A204.1 (cell line): ENCODE measurements at regions not wholly inside any gene's neighbourhood (a gene's known extent, or its start where the extent isn't known, plus 50 kb on each side); places are given as distances from the start of the nearest gene placed in this dataset.
A peak's percentile ranks its signal among the peaks of the same experiment; 100 is the strongest.

Experiments
- FAIRE-seq: peaks from 2 replicates; lab custom pipeline; 2012; peaks lifted over from hg19 to GRCh38; lab: Jason Lieb, UNC

DNA sequence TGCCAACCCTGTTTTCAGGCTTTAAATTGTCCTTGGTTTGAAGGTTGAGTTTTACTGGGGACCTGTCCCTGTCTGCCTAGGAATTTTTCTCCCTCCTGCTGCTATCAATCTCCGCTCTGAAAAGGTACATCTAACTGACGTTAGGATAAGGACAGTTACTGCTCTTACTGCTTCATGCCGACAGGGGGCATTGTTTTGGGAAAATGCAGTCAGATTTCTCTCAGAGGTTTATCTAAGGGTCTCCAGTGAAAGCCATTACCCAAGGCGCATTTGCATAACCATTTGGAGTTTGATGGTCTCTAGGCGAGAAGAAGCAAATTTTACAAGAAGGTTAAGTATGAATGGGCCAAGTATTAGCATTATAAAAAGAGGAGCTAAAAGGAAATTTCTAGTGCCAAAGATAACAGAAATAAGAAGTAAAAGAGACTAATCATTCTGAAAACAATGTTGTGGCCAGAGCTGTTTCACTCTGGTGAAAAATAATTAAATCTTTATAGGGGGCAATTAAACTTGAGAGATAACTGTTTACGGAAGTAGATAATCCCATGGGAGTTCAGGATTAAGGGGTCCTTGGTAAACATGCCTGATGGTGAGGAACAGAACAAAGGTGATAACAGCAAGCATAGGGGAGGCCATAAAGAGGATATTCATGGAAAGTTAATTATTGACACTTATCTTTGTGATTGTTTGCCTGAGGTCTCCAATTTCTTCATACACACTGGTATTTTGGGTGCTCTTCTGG is 605.0 kb downstream of the MTRR start:
- FAIRE-seq = no peak

GRCh38 chr5:8474569-8474930 is 605.6 kb downstream of the MTRR start:
- no peak for FAIRE-seq

DNA sequence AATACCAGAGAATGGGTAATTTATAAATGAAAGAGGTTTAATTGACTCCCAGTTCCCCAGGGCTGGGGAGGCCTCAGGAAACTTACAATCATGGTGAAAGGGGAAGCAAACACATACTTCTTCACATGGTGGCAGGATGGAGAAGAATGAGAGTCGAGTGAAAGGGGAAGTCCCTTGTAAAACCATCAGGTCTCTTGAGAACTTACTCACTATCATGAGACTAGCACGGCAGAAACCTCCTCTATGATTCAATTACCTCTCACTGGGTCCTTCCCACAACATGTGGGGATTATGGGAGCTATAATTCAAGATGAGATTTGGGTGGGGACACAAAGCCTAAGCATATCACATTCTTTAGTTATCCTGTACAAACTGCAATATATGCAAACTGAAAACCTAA is 609.4 kb downstream of the MTRR start:
- FAIRE-seq = no peak

GRCh38 chr5:8481007-8481406 is 612.1 kb downstream of the MTRR start:
- no peak for FAIRE-seq

GRCh38 chr5:8491254-8491653 is 622.3 kb downstream of the MTRR start:
- no peak for FAIRE-seq

- no peak for FAIRE-seq
These were observed 624.2 kb downstream of the MTRR start for GRCh38 chr5:8493176-8493575.

DNA sequence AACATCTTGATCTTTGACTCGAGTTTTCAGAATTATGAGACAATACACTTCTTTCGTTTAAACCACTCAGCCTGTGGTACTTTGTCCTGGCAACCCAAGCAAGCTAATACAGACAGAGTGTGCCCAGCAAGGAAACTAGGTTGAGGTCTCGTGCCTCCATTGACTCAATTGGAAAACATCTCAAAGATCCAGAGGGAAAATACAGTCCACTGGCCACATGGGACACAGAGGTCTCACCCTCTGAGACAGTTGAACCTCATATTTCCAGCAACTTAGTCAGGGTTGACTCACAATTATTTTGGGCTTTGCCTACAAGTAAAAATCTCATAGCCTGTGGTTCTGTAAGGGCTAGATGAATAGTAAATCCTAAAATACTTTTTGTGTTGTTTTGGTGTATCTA is 631.5 kb downstream of the MTRR start:
- no peak for FAIRE-seq

DNA sequence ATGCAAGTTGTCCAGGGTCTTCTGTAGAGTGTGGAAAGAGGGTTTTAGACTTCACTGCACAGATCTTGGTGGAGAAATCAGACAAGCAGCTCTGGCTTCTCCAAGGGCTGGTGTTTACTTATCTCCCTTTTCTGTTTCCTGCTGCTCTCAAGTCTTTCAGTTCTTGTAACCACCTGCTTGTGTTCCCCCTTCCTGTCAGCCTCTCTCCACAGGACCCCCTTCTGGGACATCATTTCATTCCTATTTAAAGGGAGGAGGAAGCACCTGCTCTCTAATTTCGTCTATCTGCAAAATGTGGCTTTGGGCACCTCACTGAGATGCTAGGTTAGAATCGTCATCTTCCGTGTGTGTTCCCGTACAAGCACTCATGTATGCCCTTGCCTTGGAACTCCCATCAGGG is 636.2 kb downstream of the MTRR start:
- no peak for FAIRE-seq

GRCh38 chr5:8508231-8508630 is 639.3 kb downstream of the MTRR start:
- no peak for FAIRE-seq

DNA sequence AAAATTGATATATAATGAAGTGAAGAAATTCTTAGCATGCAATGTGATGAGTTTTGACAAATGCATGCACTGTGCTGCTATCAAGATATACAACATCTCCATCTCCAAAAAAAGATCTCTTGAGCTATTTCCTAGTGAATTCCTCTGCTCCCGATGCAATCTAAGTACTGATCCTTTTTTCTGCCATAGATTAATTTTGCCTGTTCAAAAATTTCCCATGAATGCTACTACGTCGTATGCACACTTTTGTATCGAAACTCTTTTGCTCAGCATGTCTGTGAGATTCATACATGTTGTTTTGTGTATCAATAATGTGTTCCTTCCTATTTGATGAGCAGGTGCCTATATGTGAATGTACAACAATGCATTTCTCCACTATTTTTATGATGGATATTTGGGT is 647.4 kb downstream of the MTRR start:
- no peak for FAIRE-seq

GRCh38 chr5:8517456-8517855 is 648.5 kb downstream of the MTRR start:
- no peak for FAIRE-seq

DNA sequence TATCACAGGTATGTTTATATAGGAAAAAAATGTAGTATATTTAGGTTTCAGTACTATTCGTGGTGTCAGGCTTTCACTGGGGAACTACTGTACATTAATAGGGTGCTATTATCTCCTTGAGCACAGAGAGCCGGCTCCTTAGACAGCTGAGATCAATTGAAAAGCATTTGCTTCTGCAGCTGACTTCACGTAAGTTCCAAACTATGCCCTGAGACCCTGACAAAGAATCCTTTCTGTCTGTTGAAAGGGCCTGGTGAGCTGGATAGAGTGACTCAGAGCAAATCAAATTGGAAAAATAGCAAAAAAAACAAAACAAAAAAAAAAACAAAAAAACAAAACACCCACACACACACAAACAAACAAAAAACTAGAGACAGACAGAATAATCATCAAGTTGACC is 652.0 kb downstream of the MTRR start:
- no peak for FAIRE-seq

- FAIRE-seq = no peak
These were observed 653.0 kb downstream of the MTRR start for GRCh38 chr5:8521991-8522390.

GRCh38 chr5:8522646-8523045 is 653.7 kb downstream of the MTRR start:
- no peak for FAIRE-seq

DNA sequence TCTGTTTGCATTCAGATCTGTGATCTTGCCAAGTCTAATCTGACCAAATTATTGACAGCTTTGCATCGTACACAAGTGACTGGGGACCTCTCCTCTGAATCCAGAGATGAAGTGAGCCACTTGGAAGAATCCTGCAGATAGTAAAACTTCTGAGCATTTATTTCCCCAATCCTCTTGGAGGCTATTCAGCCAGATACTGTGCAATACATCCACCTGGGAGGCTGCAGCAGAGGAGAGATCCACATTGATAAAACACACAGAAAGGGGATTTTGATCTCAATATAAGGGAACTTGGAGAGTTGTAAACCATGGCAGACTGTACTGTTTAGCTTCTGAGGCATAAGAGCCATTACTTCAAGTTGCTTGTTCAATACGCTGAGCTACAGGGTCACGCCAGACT is 654.6 kb downstream of the MTRR start:
- no peak for FAIRE-seq

GRCh38 chr5:8525819-8526218 is 656.9 kb downstream of the MTRR start:
- FAIRE-seq = no peak

GRCh38 chr5:8528106-8528505 is 659.2 kb downstream of the MTRR start:
- FAIRE-seq = no peak

GRCh38 chr5:8538821-8539220 is 669.9 kb downstream of the MTRR start:
- no peak for FAIRE-seq

- FAIRE-seq = no peak
These were observed 671.4 kb downstream of the MTRR start for GRCh38 chr5:8540317-8540716.

GRCh38 chr5:8550921-8551320 is 682.0 kb downstream of the MTRR start:
- FAIRE-seq = no peak

- peak; percentile 9 for FAIRE-seq
These were observed 684.4 kb downstream of the MTRR start for GRCh38 chr5:8553364-8553763.

DNA sequence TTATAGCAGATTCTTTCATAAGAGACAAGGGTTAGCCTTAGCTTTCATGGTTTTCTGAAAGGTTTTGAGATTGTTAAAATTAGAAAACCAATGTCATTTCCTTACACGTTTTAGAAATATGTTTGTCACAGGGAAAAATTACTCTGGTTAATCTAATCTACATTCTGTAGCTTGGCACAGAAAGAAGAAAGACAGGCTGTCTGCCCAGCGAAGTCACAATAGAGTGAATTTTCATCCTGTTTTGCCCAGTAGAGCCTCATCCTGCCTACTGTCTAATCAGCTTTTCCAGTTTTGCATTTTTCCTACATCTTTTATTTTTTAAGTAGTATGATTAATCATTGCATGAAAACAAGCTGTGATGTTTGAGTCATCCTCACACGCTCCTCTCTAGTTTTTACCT is 688.8 kb downstream of the MTRR start:
- FAIRE-seq = no peak

DNA sequence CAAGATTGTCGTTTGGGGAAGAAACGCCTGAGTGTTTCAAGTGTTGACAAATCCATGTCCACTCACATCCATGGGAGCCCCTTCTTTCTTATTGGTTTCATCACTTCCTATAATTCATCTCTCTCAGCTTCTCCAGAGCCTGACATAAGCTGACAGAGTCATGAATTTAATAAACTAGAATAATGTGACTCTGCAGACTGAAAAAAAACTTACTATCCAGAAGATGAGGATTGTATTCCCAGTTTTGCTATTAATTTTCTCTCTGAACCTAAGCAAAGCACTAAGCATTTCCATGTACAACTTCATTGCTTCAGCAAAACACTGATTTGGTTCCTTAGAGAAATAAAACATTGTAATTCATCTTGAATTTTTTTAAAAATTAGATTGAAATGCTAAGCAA is 691.8 kb downstream of the MTRR start:
- no peak for FAIRE-seq

- no peak for FAIRE-seq
These were observed 692.4 kb downstream of the MTRR start for GRCh38 chr5:8561224-8561840.
